Activated T-helper 1 cell treated with anti-CD3 and anti-CD28 coated beads, Interleukin-2, amount 50 U/mL, for 16 hours (primary cell): ENCODE measurements at regions not wholly inside any gene's neighbourhood (a gene's known extent, or its start where the extent isn't known, plus 50 kb on each side); places are given as distances from the start of the nearest gene placed in this dataset.

ENCODE experiments used
- DNase-seq, 2 donors: peaks; one replicate each; pipeline ENCODE4 v3.0.0-alpha.2; 2020; ENCODE audit warnings: low read depth in 1 of 2, low spot score in 1 of 2

GRCh38 chr18:38358805-38359657 is 793.4 kb upstream of the CELF4 start:
- no peak for DNase-seq

GRCh38 chr18:38353149-38353548 is 787.6 kb upstream of the CELF4 start:
- DNase-seq = no peak

GRCh38 chr18:38350141-38350540 is 784.5 kb upstream of the CELF4 start:
- no peak for DNase-seq

- no peak for DNase-seq
Measured at GRCh38 chr18:38330573-38330972, 765.0 kb upstream of the CELF4 start.

GRCh38 chr18:38329145-38329544 is 763.5 kb upstream of the CELF4 start:
- DNase-seq = no peak

- no peak for DNase-seq
Measured at GRCh38 chr18:38322206-38322605, 756.6 kb upstream of the CELF4 start.

GRCh38 chr18:38321262-38321661 is 755.7 kb upstream of the CELF4 start:
- DNase-seq = no peak

GRCh38 chr18:38318416-38318815 is 752.8 kb upstream of the CELF4 start:
- no peak for DNase-seq

GRCh38 chr18:38313831-38314230 is 748.2 kb upstream of the CELF4 start:
- DNase-seq = no peak

- DNase-seq = no peak
Measured at GRCh38 chr18:38312532-38312931, 746.9 kb upstream of the CELF4 start.

- DNase-seq = no peak
Measured at GRCh38 chr18:38310936-38311335, 745.3 kb upstream of the CELF4 start.

GRCh38 chr18:38307914-38308313 is 742.3 kb upstream of the CELF4 start:
- DNase-seq = no peak

GRCh38 chr18:38305961-38306360 is 740.4 kb upstream of the CELF4 start:
- DNase-seq = no peak

- DNase-seq = no peak
Measured at GRCh38 chr18:38301621-38302020, 736.0 kb upstream of the CELF4 start.

GRCh38 chr18:38297910-38298309 is 732.3 kb upstream of the CELF4 start:
- DNase-seq = no peak

- DNase-seq = no peak
Measured at GRCh38 chr18:38290229-38290628, 724.6 kb upstream of the CELF4 start.

GRCh38 chr18:38284972-38285371 is 719.4 kb upstream of the CELF4 start:
- DNase-seq = no peak

GRCh38 chr18:38263066-38263465 is 697.5 kb upstream of the CELF4 start:
- no peak for DNase-seq

- no peak for DNase-seq
Measured at GRCh38 chr18:38262661-38263060, 697.1 kb upstream of the CELF4 start.

- DNase-seq = no peak
Measured at GRCh38 chr18:38257661-38258060, 692.1 kb upstream of the CELF4 start.

GRCh38 chr18:38256366-38256765 is 690.8 kb upstream of the CELF4 start:
- DNase-seq = no peak

GRCh38 chr18:38250971-38251370 is 685.4 kb upstream of the CELF4 start:
- no peak for DNase-seq

GRCh38 chr18:38244480-38244879 is 678.9 kb upstream of the CELF4 start:
- no peak for DNase-seq
